HepG2 (cell line): ENCODE measurements at regions not wholly inside any gene's neighbourhood (a gene's known extent, or its start where the extent isn't known, plus 50 kb on each side); places are given as distances from the start of the nearest gene placed in this dataset.
A peak's percentile ranks its signal among the peaks of the same experiment; 100 is the strongest.

ENCODE experiments used
- ADNP ChIP-seq: sonication (generic); formaldehyde crosslinking; IDR thresholded peaks from 2 replicates; pipeline ENCODE4 v1.4.0; 2020; ENCODE audit warnings: missing genetic modification reagents
- ATRX ChIP-seq: sonication (generic); formaldehyde crosslinking; IDR thresholded peaks from 2 replicates; pipeline ENCODE4 v1.4.0; 2020; ENCODE audit warnings: missing genetic modification reagents, borderline replicate concordance
- CAMTA2 ChIP-seq: sonication (generic); formaldehyde crosslinking; IDR thresholded peaks from 2 replicates; pipeline ENCODE4 v1.4.0; 2020; ENCODE audit warnings: mild to moderate bottlenecking, missing genetic modification reagents, borderline replicate concordance
- ETV5 ChIP-seq: IDR thresholded peaks from 2 replicates; pipeline ENCODE4 v1.6.1; 2018; ENCODE audit warnings: missing biosample characterization, missing genetic modification reagents, inconsistent platforms, borderline replicate concordance
- EZH2 ChIP-seq: conservative IDR thresholded peaks from 2 replicates; pipeline ENCODE4 v1.6.1; 2012; ENCODE audit warnings: mild to moderate bottlenecking, low read depth, low read length, moderate library complexity
- FOXP1 ChIP-seq, 2 experiments: fragments of 450-650 bp in 1 of 2; IDR thresholded peaks; 2 replicates each; pipeline ENCODE4 v1.6.1; 2017 to 2018; ENCODE audit warnings: antibody characterized with exemption in 1 of 2
- HES4 ChIP-seq: sonication (generic); formaldehyde crosslinking; IDR thresholded peaks from 2 replicates; pipeline ENCODE4 v1.9.0; 2021; ENCODE audit warnings: mild to moderate bottlenecking, missing genetic modification reagents, borderline replicate concordance
- KDM3A ChIP-seq: IDR thresholded peaks from 2 replicates; pipeline ENCODE4 v1.6.1; 2018; ENCODE audit warnings: low read depth, missing compliant biosample characterization
- KMT2B ChIP-seq: IDR thresholded peaks from 2 replicates; pipeline ENCODE4 v1.6.1; 2016; ENCODE audit warnings: missing genetic modification reagents, missing compliant biosample characterization
- MATR3 ChIP-seq: sonication (generic); formaldehyde crosslinking; IDR thresholded peaks from 2 replicates; pipeline ENCODE4 v1.4.0; 2020; ENCODE audit warnings: missing genetic modification reagents
- NCOR1 ChIP-seq: fragments of 200-600 bp; sonication (generic); IDR thresholded peaks from 2 replicates; pipeline ENCODE4 v1.7.0; 2017; ENCODE audit warnings: antibody characterized with exemption, low read length, borderline replicate concordance
- NFE2L2 ChIP-seq: fragments of 150-350 bp; IDR thresholded peaks from 2 replicates; pipeline ENCODE4 v1.6.1; 2014; ENCODE audit warnings: low read length
- NKX3-1 ChIP-seq: sonication (generic); formaldehyde crosslinking; IDR thresholded peaks from 2 replicates; pipeline ENCODE4 v1.5.0; 2020; ENCODE audit warnings: missing genetic modification reagents
- NR3C1 ChIP-seq: sonication (generic); formaldehyde crosslinking; IDR thresholded peaks from 2 replicates; pipeline ENCODE4 v1.4.0; 2020; ENCODE audit warnings: missing genetic modification reagents
- PCBP1 ChIP-seq: fragments of 200-400 bp; formaldehyde crosslinking; IDR thresholded peaks from 2 replicates; pipeline ENCODE4 v1.6.1; 2017; ENCODE audit warnings: mild to moderate bottlenecking, low read depth, low read length, borderline replicate concordance
- POLR2AphosphoS2 ChIP-seq: IDR thresholded peaks from 2 replicates; pipeline ENCODE4 v1.6.1; 2011; ENCODE audit warnings: low read depth, low read length, improper control_type of control experiment
- POLR2G ChIP-seq: fragments of 200-400 bp; formaldehyde crosslinking; IDR thresholded peaks from 2 replicates; pipeline ENCODE4 v1.6.1; 2018; ENCODE audit warnings: mild to moderate bottlenecking, low read depth, low read length, moderate library complexity
- RFX5 ChIP-seq: IDR thresholded peaks from 2 replicates; pipeline ENCODE4 v1.6.1; 2011; ENCODE audit warnings: low read depth, low read length, improper control_type of control experiment
- RFXANK ChIP-seq: IDR thresholded peaks from 2 replicates; pipeline ENCODE4 v1.6.1; 2016
- SAP130 ChIP-seq: IDR thresholded peaks from 2 replicates; pipeline ENCODE4 v1.6.1; 2016; ENCODE audit warnings: low read depth
- SMAD9 ChIP-seq: sonication (generic); formaldehyde crosslinking; IDR thresholded peaks from 2 replicates; pipeline ENCODE4 v1.5.1; 2020; ENCODE audit warnings: mild to moderate bottlenecking, missing genetic modification reagents
- ZBTB38 ChIP-seq: sonication (generic); formaldehyde crosslinking; IDR thresholded peaks from 2 replicates; pipeline ENCODE4 v1.5.1; 2020; ENCODE audit warnings: mild to moderate bottlenecking, missing genetic modification reagents
- ZFP41 ChIP-seq: sonication (generic); formaldehyde crosslinking; IDR thresholded peaks from 2 replicates; pipeline ENCODE4 v1.4.0; 2020; ENCODE audit warnings: mild to moderate bottlenecking, missing genetic modification reagents, borderline replicate concordance
- ZFP82 ChIP-seq: sonication (generic); formaldehyde crosslinking; IDR thresholded peaks from 2 replicates; pipeline ENCODE4 v1.5.1; 2020; ENCODE audit warnings: mild to moderate bottlenecking, missing genetic modification reagents, borderline replicate concordance
- ZNF766 ChIP-seq: sonication (generic); formaldehyde crosslinking; IDR thresholded peaks from 2 replicates; pipeline ENCODE4 v1.5.0; 2020; ENCODE audit warnings: missing genetic modification reagents, borderline replicate concordance
- ZNF777 ChIP-seq: sonication (generic); formaldehyde crosslinking; IDR thresholded peaks from 2 replicates; pipeline ENCODE4 v1.4.0; 2020; ENCODE audit warnings: missing genetic modification reagents
- ZSCAN25 ChIP-seq: sonication (generic); formaldehyde crosslinking; IDR thresholded peaks from 2 replicates; pipeline ENCODE4 v1.8.0; 2022; ENCODE audit warnings: mild to moderate bottlenecking, missing genetic modification reagents
- TF ChIP-seq, protein P1 (sequence below): IDR thresholded peaks from 2 replicates; pipeline ENCODE4 v1.6.1; 2016; ENCODE audit warnings: missing compliant biosample characterization, missing genetic modification reagents, borderline replicate concordance
- TF ChIP-seq, protein P2 (sequence below): sonication (generic); formaldehyde crosslinking; IDR thresholded peaks from 2 replicates; pipeline ENCODE4 v1.4.0; 2020; ENCODE audit warnings: missing genetic modification reagents
- TF ChIP-seq, protein P3 (sequence below): IDR thresholded peaks from 2 replicates; pipeline ENCODE4 v1.6.1; 2016; ENCODE audit warnings: low read depth, control low read depth

DNA sequence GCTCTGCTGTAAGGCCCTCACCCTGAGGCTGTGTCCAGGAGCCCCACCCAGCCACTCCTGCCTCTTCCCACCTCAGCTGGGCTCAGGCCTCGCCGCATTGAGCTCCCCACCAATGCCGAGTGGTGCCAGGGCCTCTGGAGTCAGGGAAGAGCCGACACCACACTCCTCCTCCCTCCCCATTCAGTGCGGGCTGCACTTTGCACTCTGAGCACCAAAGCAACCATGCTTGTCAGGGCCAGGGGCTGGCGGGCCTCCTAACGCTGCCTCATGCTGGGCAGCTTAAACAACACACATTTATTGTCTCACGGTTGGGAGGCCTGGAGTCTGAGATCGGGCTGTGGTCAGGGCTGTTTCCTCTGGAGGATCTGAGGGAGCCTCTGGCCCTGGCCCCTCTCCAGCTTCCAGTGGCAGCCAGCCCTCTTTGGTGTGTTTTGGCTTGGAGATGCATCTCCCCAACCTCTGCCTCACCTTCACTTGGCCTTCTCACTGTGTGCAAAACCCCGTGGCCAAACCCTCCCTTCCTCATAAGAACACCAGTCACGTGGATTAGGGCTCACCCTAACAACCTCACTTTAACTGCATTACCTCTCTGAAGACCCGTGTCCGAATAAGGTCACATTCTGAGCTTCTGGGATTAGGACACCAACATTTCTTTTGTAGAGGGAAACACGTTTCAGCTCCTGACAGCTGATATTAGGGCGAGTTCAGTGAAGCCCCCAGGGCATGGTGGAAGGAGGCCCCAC, 157.8 kb downstream of the MED10 start (continued):
- TF ChIP-seq, protein P1, sequence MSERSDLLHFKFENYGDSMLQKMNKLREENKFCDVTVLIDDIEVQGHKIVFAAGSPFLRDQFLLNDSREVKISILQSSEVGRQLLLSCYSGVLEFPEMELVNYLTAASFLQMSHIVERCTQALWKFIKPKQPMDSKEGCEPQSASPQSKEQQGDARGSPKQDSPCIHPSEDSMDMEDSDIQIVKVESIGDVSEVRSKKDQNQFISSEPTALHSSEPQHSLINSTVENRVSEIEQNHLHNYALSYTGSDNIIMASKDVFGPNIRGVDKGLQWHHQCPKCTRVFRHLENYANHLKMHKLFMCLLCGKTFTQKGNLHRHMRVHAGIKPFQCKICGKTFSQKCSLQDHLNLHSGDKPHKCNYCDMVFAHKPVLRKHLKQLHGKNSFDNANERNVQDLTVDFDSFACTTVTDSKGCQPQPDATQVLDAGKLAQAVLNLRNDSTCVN = 0 out of 2 replicates have a peak, but pooled peaks have one; percentile 32
- TF ChIP-seq NFE2L2 (no peak), ATRX (no peak), ZFP41 (no peak), ZFP82 (CRISPR knock-in tag) (no peak), FOXP1 (IDR thresholded peaks at IDR 0.05) (no peak), FOXP1 (CRISPR knock-in tag; IDR thresholded peaks at IDR 0.05) (no peak), POLR2AphosphoS2 (no peak), NKX3-1 (CRISPR knock-in tag) (no peak), ETV5 (no peak), NR3C1 (CRISPR knock-in tag) (no peak), ZBTB38 (CRISPR knock-in tag) (no peak), SMAD9 (no peak), POLR2G (peak; percentile 39; the same call in 1 of the 2 replicates), SAP130 (CRISPR knock-in tag) (peak; percentile 61; the same call in 1 of the 2 replicates), ZNF766 (CRISPR knock-in tag) (peak; percentile 69; the same call in 1 of the 2 replicates), ZNF777 (CRISPR knock-in tag) (no peak), ADNP (no peak), KDM3A (CRISPR knock-in tag) (no peak; the same call in 1 of the 2 replicates), EZH2 (no peak), CAMTA2 (CRISPR knock-in tag) (no peak), PCBP1 (0 out of 2 replicates have a peak, but pooled peaks have one; percentile 35), NCOR1 (peak; percentile 70; the same call in 1 of the 2 replicates), RFX5 (no peak), RFXANK (no peak), ZSCAN25 (no peak), MATR3 (CRISPR knock-in tag) (no peak), HES4 (CRISPR knock-in tag) (no peak), KMT2B (no peak)
- TF ChIP-seq, protein P2, sequence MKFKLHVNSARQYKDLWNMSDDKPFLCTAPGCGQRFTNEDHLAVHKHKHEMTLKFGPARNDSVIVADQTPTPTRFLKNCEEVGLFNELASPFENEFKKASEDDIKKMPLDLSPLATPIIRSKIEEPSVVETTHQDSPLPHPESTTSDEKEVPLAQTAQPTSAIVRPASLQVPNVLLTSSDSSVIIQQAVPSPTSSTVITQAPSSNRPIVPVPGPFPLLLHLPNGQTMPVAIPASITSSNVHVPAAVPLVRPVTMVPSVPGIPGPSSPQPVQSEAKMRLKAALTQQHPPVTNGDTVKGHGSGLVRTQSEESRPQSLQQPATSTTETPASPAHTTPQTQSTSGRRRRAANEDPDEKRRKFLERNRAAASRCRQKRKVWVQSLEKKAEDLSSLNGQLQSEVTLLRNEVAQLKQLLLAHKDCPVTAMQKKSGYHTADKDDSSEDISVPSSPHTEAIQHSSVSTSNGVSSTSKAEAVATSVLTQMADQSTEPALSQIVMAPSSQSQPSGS = no peak; the same call in 1 of the 2 replicates
- TF ChIP-seq, protein P3, sequence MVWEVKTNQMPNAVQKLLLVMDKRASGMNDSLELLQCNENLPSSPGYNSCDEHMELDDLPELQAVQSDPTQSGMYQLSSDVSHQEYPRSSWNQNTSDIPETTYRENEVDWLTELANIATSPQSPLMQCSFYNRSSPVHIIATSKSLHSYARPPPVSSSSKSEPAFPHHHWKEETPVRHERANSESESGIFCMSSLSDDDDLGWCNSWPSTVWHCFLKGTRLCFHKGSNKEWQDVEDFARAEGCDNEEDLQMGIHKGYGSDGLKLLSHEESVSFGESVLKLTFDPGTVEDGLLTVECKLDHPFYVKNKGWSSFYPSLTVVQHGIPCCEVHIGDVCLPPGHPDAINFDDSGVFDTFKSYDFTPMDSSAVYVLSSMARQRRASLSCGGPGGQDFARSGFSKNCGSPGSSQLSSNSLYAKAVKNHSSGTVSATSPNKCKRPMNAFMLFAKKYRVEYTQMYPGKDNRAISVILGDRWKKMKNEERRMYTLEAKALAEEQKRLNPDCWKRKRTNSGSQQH = peak; percentile 43; the same call in 1 of the 2 replicates
